SK-N-MC (cell line): ENCODE measurements at regions not wholly inside any gene's neighbourhood (a gene's known extent, or its start where the extent isn't known, plus 50 kb on each side); places are given as distances from the start of the nearest gene placed in this dataset.

ENCODE experiments used
- EZH2 ChIP-seq: fragments of 200-600 bp; sonication (generic); IDR thresholded peaks from one replicate; pipeline ENCODE4 v1.6.1; 2017; ENCODE audit warnings: antibody characterized with exemption
- POLR2AphosphoS5 ChIP-seq: IDR thresholded peaks from 2 replicates; pipeline ENCODE4 v1.6.1; 2012; ENCODE audit warnings: mild to moderate bottlenecking, low read depth, low read length, borderline replicate concordance

DNA sequence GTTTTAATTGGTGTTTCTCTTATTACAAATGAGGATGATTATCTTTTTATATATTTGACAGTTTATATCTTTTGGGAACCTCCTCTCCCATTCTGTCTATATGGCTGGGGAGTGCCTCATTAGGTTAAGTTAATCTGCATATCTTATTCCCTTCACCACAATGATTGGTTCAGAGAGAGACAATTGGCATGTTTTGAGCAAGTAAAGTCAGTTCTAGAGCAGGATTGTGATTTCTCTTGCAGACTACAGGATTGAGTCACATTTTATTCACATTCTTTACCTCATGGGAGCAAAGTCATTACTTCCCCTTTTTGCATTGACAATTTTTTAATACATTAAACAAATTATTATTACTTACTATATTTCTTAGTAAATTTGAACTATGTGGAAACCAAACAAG, 345.6 kb downstream of the MDFIC start:
- no peak for TF ChIP-seq POLR2AphosphoS5
- no peak for TF ChIP-seq EZH2
